Upper lobe of right lung (tissue), 1 donor: ENCODE measurements at regions not wholly inside any gene's neighbourhood (a gene's known extent, or its start where the extent isn't known, plus 50 kb on each side); places are given as distances from the start of the nearest gene placed in this dataset.

Experiments
- ATAC-seq: fragments of 200-7000 bp; cut with Tn5 transposase; one replicate; pipeline ENCODE4 v1.9.1; 2020; ENCODE audit warnings: mild to moderate bottlenecking, moderate library complexity
- DNase-seq: peaks from one replicate; pipeline ENCODE4 v3.0.0-alpha.2; 2020
- H3K27ac ChIP-seq: fragments of 200-600 bp; one replicate; pipeline ENCODE4 v1.8.0; 2022
- H3K27me3 ChIP-seq: fragments of 200-600 bp; one replicate; pipeline ENCODE4 v1.8.0; 2022; ENCODE audit warnings: mild to moderate bottlenecking
- H3K36me3 ChIP-seq: fragments of 200-600 bp; one replicate; pipeline ENCODE4 v1.8.0; 2022
- H3K4me1 ChIP-seq: fragments of 200-600 bp; one replicate; pipeline ENCODE4 v1.8.0; 2022
- H3K4me3 ChIP-seq: fragments of 200-600 bp; one replicate; pipeline ENCODE4 v1.8.0; 2022; ENCODE audit warnings: mild to moderate bottlenecking
- H3K9me3 ChIP-seq: fragments of 200-600 bp; one replicate; pipeline ENCODE4 v1.8.0; 2022
- CTCF ChIP-seq: fragments of 200-600 bp; IDR thresholded peaks from one replicate; pipeline ENCODE4 v1.8.0; 2022; ENCODE audit warnings: antibody characterized with exemption
- intact Hi-C: fragments of 100-400 bp; cut with DNase I; formaldehyde crosslinking; loops from one replicate; pipeline ENCODE4 v1.11.0; 2022
- donor health status: DM: no; HTN: yes; CAD: no; lungs with severe emphysema.

- Histone ChIP-seq H3K4me1 (no peaks in the 10 kb centered on the region), H3K36me3 (no peaks in the 10 kb centered on the region), H3K9me3 (no peaks in the 10 kb centered on the region), H3K27ac (no peak overlapping the region), H3K27me3 (no peaks in the 10 kb centered on the region), H3K4me3 (no peak overlapping the region)
- ATAC-seq = no peak
- intact Hi-C loops = no loop called here
- DNase-seq = no peak
- no peak for TF ChIP-seq CTCF
These were observed 51.3 kb upstream of the OR9G4 start for GRCh38 chr11:56799691-56800210.
